ENCODE measurements at regions not wholly inside any gene's neighbourhood (a gene's known extent, or its start where the extent isn't known, plus 50 kb on each side); places are given as distances from the start of the nearest gene placed in this dataset.

DNA sequence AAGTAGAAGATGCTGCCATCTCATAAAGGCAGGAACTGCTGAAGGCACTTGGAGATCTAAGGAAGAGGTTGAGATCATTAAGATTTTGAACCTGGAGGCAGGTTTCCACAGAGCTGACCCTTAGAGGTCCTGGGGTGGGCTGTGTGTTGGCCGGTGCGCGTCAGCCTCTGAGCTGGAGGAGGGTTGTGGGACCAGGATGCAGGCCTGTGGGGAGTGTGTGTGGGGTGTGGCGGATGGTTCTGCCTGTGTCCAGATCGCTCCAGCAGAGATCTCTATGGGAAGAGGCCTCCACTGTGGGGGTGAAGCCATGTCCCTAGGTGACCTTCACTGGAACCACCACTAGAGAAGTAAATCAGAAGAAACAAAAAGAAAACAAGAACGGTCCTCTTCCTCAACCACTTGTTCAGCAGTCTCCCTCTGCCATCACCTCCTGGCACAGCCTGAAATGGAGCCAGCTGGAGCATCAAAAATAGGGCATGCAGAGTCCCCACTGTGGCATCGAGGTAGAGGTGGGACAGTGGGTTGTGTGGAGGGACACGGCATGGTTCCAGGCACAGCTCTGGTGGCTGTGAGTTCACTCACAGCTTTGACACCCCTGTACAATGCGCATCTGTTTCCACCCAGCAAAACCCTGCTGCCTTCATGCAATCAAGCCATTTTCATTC, 453.8 kb downstream of the TCERG1L start:
- peak in 1 of 42 donors; percentile 16 for DNase-seq
- intact Hi-C loops (cut with DNase I) = no loop called here

DNA sequence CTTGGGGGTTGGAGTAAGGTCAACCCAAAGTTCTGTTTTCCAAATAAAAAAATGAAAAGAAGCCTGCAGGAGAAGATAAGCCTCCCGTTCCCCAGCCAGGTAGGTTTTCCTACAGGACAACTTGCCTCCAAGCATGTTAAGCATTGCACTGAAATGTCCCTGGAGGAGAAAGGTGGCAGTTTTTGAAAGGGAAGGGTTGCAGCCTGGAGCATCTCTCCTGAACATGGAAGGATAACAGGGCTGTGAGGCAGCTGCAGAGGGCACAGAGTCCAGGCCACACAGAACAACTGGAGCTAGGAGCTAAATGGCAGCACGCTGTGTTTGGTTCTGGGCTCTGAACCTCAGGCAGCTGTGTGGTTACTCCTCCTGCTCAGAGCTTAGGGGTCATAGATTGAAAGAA, 452.9 kb downstream of the TCERG1L start:
- DNase-seq = peak in 1 of 42 donors; percentile 8

DNA sequence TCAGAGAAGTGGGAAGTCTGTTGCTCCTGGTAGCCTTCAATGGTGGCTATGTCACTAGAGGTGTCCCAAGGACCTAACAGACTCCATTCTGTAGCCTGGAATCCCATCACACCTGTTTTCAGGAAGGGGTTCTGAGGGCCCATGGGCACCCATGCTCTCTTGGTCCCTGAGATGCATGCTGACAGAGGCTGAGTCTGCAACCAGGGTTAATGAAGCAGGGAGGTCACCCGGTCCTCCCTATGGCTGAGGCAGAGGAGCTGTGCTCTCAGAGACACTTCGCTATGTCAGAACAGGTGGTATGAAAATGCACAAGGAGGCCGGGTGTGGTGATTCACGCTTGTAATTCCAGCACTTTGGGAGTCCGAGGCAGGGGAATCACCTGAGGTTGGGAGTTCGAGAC, 452.1 kb downstream of the TCERG1L start:
- intact Hi-C loops (cut with DNase I) = no loop called here
- peak in 1 of 42 donors; percentile 25 for DNase-seq

More for the DNA sequence above, 452.9 kb downstream of the TCERG1L start:
- intact Hi-C loops (cut with DNase I) = no loop called here

DNA sequence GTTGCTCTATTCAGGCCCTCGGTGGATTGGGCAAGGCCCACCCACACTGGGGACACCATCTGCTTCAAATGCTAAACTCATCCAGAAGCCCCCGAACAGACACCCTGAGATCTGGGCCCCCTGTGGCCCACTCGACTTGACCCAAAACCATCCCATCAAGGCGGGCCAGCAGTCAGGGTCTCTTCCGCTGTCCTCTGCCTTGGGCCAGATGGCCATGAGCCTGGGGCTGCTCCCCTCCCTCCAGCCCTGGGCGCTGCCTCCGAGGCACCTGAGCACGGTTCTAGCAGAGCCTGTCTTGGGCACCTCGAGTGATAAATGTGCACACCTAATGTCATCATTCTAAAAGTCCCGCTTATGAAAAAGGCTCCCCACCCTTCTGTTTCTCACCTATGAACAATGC, 449.4 kb downstream of the TCERG1L start:
- intact Hi-C loops (cut with DNase I) = no loop called here
- DNase-seq = peak in 2 of 42 donors; percentile 8 to 34

DNA sequence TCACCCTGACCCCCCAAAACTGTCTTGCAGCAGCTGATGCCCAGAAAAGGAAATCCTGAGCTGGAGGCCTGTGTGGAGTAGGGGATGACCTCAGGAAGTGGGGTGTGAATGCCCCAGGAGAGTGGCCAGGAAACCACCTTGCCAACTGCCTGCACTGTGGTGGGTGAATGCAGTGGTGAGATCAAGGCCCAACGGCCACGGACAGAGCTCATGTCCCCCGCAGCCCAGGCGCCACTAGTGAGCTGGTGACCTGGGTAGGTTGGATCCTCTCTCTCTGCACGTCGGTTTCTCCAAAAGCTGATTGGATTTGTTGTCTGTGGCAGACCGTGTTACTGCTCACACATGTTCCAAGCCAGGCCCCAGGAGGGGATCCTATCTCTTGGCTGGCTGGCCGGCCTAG, 448.9 kb downstream of the TCERG1L start:
- intact Hi-C loops (cut with DNase I) = no loop called here
- peak in 2 of 42 donors; percentile 16 to 33 for DNase-seq

DNA sequence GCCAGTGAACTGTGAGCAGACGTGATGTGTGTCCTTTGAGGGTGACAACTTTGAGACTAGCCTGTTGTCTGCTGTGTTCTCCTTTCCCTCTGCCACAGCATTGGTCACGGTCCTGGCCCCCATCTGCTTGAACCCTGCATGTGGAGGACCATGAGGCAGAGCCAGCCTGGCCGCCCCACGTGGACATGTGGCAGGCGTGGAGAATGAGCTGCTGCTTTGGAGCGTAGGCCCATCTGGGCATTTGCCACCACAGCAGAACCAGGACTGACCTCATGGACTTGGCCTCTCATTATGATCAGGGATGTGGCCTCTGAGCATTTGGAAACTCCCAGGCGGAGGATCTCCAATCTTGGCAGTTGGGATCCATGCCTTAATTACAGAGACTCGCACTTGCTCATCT, 448.5 kb downstream of the TCERG1L start:
- DNase-seq = peak in 2 of 42 donors; percentile 18 to 22
- intact Hi-C loops (cut with DNase I) = no loop called here

DNA sequence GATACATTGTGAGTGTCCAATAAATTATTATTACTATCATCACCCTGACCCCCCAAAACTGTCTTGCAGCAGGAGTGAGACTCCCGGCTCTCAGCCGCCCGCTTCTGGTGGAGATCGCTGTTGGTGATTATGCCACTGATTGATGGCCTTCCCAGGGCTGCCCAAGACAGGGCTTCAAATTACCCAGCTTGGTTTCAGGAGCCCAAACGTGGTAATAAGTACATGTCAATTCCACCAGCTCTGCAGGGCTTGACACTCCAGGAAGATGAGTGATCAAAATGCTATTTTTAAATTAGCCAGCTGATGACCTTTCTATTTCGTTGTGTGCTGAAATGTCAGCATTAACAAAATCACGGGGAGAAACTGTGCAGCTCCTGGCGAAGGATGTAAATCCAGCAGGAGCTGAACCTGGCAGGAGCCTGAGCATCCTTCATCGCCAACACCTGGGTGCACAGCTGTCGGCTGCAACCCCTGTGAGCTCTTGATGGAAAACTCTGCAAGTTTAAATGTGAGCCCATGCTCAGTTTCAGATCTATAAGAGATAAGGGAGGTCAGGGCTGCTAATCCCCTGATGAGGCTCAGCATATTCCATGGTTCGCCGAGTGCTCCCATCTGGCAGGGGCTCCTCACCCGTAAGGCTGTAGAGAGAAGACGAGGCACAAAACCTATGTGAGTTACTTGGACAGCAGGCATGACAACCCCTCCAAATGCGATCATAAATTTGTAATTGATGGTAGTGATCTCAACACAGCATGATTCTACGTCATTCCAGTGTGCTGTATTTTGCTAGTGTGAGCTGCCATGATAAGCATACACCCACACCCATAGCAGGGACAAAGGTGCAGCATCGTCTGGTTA, 446.3 kb downstream of the TCERG1L start:
- peak in 3 of 42 donors; percentile 18 to 29 (median 25) for DNase-seq
- intact Hi-C loops (cut with DNase I) = no loop called here

DNA sequence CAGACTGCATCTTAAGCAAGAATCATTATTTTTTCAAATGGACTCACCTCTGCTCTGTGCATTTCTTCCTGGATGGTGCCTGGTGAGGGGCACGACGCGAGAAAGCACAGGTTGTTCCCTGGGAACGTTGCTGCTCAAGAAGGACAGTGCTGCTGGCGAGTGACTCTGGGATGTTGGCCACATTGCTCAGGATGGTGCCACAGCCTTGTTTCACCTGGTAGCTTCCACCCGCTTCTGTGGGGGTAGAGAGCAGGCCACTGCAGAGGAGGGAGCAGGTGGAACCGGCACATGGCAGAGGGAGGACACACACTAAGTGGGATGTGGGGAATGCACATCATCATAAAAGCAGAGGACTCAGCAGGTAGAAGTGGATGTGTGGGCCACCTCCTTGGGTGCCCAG, 444.7 kb downstream of the TCERG1L start:
- intact Hi-C loops (cut with DNase I) = no loop called here
- DNase-seq = peak in 4 of 42 donors; percentile 4 to 25 (median 14)

DNA sequence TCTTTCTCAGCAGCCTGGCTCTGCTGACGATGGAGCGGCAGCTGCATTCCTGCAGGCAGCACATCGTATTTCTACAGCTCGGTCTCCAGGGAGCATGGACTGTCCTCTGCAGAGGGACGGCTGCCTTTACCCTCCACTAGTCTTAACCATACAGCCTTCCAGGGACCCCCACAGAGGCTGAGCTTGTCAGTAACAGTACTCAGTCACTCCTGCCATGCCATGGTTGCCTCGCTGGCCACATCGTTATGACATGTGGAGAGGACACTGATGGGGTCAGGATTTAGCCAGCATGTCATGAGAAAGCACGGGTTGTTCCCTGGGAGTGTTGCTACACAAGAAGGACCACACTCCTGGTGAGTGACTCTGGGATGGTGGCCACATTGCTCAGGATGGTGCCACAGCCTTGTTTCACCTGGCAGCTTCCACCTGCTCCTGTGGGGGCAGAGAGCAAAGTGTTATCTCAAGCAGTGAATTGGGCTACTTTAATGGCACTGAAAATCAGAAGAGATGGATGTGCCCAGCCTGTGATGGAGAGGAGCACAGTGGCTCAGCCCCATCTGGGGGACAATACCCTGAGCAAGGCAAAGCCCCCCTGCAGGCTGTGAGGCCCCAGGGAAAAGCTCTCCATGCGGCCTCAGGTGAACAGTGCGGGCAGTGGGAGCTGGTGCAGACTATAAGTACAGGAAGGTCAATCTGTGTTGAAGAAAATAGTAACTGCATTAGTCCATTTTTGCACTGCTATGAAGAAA, 443.9 kb downstream of the TCERG1L start:
- peak in 5 of 42 donors; percentile 12 to 28 (median 17) for DNase-seq
- intact Hi-C loops (cut with DNase I) = no loop called here

DNA sequence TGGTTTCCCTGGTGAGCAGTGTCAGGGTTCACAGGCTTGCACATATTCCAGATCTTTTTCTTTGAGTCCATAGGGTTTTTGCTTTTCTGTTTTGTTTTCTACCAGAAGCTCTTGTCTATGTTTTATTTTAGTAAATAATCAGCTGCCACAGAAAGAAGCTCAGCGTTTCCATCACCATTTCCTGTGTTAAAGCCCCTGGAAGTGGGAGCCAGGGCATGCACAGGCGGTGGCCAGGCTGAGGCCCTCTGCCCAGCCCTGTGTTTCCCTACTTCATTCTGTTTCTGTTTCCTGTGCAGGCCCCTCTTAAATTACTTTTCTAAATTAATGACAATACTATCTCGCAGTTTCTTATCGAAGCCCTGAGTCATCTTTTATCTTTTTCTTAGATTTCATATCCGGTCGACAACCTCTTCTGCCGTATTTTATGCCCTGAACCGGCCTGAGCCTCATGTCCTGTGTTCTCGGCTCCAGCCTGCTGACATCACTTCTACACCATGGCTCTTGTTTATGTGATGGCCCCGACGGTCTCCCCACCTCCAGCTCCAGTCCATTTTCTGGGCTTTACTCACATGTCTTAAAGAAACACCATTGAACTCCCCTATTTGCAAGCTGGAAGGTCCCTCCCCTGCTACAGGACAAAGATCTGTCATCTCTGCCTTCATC, 442.2 kb downstream of the TCERG1L start:
- intact Hi-C loops (cut with DNase I) = no loop called here
- peak in 5 of 42 donors; percentile 3 to 28 (median 20) for DNase-seq

DNA sequence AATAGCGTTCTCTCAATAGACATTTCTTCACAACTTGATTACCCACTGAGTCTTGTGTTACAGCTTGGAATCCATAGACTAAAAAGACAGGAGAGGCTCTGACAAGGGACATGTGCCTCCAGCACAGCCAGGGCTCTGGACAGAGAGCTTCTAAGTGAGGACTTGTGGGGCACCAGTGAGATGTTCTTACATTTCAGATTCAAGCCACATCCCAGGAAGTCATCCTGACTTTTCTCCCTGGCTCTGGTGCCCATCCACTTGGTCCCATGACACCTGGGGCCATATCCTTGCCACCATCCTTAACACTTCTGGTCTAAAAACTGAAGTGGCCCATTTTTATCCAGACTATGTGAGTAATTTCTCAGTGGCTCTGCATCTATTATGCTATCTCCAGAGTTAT, 440.1 kb downstream of the TCERG1L start:
- intact Hi-C loops (cut with DNase I) = no loop called here
- peak in 3 of 42 donors; percentile 3 to 15 (median 3) for DNase-seq

DNA sequence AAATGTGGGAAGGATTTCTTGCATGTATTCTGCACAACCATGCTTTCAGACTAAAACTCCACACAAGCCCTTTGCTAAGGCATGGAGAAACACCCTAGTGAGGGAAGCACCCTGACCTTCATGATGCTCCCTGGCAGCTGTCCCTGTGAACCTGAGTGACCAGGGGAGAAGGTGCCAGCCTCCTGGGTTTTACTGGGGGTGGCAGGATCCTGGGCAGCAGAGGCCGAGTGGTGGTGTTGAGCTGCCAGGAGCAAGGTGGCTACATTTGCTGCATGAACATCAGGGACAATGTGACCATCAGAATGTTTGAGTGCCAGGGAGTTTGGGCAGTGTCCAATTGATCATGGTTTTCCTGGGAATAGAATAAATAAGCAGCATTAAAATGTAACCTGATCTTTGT, 437.9 kb downstream of the TCERG1L start:
- peak in 4 of 42 donors; percentile 5 to 38 (median 22) for DNase-seq
- intact Hi-C loops (cut with DNase I) = no loop called here

DNA sequence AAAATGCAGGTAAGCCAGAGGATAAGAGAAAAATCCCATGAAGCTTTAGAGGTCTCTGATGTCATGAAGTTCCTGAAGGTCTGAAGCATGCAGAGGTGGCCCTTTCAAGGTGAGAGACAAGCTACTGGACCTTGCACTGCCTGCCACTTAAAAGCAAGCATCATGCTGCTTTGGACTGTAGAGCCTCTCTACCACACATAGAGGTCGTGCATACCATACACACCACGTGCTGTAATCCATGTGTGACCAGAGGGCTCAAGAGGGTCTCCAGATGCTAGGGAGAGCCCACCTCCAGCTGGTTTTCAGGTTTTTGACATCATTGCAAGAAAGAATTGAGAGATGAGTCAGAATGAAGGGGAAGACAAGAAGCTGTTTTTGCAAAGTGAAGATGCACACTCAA, 436.4 kb downstream of the TCERG1L start:
- intact Hi-C loops (cut with DNase I) = no loop called here

DNA sequence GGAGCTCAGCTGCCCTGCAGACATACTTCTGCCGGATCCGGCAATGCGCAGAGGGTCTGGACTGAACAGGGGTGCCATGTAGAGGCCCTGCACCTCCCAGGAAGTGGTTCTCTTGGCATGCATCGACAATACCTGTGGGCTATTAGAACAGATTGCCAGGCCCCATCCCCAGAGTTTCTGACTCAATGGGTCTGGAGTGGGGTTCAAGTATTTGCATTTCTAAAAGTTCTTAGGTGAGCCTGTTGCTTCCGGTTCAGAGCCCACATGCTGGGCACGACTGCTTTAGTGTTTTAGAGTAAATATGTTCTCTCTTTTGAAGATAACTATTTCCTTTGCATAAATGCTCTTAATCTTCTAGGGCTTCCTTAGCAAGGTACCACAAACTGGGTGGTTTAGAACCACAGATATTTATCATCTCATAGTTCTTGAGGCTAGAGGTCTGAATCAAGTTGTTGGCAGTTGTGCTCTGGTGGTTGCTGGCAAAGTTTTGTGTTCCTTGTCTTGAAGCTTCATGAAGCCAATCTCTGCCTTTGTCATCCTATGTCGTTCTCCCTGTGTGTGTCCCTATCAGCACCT, 435.5 kb downstream of the TCERG1L start:
- DNase-seq = peak in 1 of 42 donors; percentile 31
- intact Hi-C loops (cut with DNase I) = no loop called here

More for the DNA sequence above, 436.4 kb downstream of the TCERG1L start:
- peak in 1 of 42 donors; percentile 3 for DNase-seq

DNA sequence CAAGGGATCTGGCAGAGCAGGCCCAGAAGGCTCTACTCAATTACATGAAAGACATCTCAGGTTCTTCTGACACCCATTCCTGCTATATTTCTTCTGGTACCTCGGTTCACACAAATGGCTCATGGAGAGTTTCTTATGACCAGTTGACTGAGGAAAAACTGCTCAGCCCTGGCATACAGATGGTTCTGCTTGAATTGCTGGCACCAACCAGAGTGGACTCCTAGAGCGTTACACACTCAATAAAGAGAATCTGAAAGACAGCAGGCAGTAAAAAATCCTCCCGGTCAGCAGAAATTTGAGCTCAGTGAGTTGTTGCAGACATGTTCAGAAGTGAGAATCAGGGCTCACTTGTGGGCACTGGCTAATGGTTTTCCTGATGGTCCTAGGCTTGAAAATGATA, 434.4 kb downstream of the TCERG1L start:
- no peak for DNase-seq
- intact Hi-C loops (cut with DNase I) = no loop called here

DNA sequence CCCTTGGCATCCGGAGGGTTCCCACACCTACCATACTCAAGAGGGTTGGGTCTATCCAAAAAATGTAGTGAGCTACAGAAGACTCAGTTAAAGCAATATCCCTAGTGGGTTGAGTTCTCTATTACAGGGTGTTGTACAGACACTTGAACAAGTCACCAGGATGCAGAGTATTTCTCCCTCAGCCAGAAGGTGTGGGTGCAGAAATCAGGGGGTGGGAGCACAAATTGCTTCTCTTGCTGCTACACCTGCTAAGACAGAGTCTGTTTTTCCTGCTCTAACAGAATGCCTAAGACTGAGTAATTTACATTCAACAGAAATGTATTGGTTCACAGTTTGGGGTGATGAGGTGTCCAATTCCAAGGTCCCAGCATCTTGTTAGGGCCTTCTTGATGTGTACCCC, 433.4 kb downstream of the TCERG1L start:
- intact Hi-C loops (cut with DNase I) = no loop called here
- peak in 19 of 42 donors; percentile 15 to 67 (median 42) for DNase-seq

DNA sequence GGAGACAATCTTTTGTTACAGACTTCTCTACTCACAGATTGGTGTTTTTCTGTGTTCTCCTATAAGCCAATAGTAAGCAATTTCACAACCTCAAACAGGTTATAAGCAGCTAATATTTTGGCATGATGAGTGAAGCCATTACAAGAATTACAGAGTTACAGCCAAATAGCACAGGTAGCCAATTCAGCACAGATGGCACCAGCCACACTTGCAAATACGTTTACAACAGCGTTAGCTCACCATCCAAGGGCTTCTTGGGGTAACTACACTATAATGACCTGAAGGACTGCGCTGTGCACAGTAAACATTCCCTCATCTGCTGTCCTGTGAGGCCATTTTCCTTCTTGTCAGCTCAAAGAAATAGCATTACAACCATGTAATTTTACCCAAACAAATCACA, 428.6 kb downstream of the TCERG1L start:
- intact Hi-C loops (cut with DNase I) = no loop called here
- no peak for DNase-seq

DNA sequence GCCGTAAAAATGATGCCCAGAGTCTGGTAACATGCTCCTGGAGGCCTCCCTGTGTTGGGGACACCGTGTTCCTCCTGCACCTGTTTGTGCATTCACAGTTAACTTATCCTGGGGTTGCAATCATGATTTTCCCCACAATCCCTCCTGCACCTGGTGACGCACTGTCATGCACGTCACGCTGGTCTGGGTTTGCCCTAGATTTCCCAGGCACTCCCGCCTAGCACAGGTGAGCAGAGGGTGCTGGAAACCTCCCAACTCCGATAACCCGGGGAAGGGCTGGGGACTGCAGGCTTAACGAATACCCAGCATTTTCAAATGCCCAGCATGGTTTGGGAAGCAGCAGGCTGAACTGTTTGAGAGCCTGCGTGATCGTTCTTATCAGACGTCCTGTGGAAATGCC, 427.1 kb downstream of the TCERG1L start:
- no peak for DNase-seq
- intact Hi-C loops (cut with DNase I) = no loop called here

All from head of caudate nucleus (tissue), 42 donors.